ENCODE measurements at regions not wholly inside any gene's neighbourhood (a gene's known extent, or its start where the extent isn't known, plus 50 kb on each side); places are given as distances from the start of the nearest gene placed in this dataset.

DNA sequence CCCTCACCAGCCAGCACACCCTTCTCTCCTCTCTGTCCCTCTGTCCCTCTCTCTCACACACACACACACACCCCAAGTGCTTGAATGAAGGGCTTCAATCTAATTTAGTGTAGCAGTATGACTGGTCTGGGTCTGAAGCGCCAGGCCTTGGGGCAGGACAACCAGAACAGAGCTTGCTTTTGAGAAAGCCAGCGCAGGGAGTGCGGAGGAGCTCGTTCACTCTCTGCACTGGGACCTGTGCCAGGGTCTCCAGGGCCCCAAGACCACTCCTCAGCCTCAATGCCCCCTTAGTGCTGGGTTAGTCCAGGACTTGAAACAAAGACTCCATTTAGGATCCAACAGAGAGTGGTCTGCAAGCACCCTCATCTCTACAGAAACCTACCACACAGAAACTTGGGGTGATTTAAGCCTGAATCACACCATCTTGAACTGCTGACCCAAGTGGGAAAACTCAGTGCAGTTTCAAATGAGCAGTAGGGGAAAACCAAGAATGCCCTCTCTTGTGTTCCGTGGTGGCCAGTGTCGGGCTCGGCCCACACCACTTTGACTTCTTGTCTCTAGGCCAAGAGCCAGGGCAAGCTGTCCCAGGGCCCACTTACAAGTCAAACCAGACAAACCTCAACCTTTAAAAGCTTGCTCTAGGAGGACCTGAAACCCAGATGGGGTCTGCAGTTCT, 66.6 kb upstream of the WIPF1 start:
- ChIA-PET CTCF (ENCODE audit: low intra/inter-chr PET ratio) (no interaction called here), POLR2A (no interaction called here)
- Histone ChIP-seq H3K79me2 (ENCODE audit: control insufficient read depth, insufficient read depth, low read length) (no peaks in the 10 kb centered on the region), H3K9ac (ENCODE audit: insufficient read depth in 1 of 2, low read depth in 2 of 2, low read length in 2 of 2) (no peak overlapping the region), H3K4me3 (no peak overlapping the region), H3K4me2 (ENCODE audit: insufficient read depth, low read length) (no peak overlapping the region), H3K27ac (ENCODE audit: extremely low read depth, low read depth, low read length) (no peak overlapping the region), H3K27me3 (ENCODE audit: control insufficient read depth in 2 of 2, insufficient read depth in 2 of 2, low read length in 2 of 2) (peaks cover 5 to 44% of the 10 kb centered on the region in 2 experiments; a peak in 2 of 5 replicates), H4K20me1 (replicated peaks; ENCODE audit: control insufficient read depth, insufficient read depth, low read length) (no peaks in the 10 kb centered on the region), H3K4me1 (replicated peaks in 1 of 2; ENCODE audit: control insufficient read depth in 2 of 2, insufficient read depth in 2 of 2, low read length in 2 of 2) (no peaks in the 10 kb centered on the region; a peak in 1 of 5 replicates), H3K9me1 (ENCODE audit: control insufficient read depth, insufficient read depth, low read length) (no peaks in the 10 kb centered on the region), H3K36me3 (ENCODE audit: control insufficient read depth, insufficient read depth, low read length) (no peaks in the 10 kb centered on the region), H2AFZ (ENCODE audit: low read depth, low read length) (no peak overlapping the region), H3K9me3 (replicated peaks; ENCODE audit: control insufficient read depth, insufficient read depth, low read depth, low read length) (no peaks in the 10 kb centered on the region)
- no peak for DNase-seq (ENCODE audit: extremely low read depth in 1 of 4, low spot score in 3 of 4)
- no TSS peak for BruUV-seq (replicated peaks)
- ATAC-seq, result no peak
- TF ChIP-seq NFE2 (IDR thresholded peaks at IDR 0.05; ENCODE audit: low read depth), result no peak
- no peak for TF ChIP-seq FOXA1 (IDR thresholded peaks at IDR 0.05; ENCODE audit: borderline replicate concordance)
- no peak for TF ChIP-seq MCM5 (IDR thresholded peaks at IDR 0.05; ENCODE audit: low read depth)
- no peak for TF ChIP-seq ZNF830 (CRISPR knock-in tag; IDR thresholded peaks at IDR 0.05)
- intact Hi-C loops (cut with micrococcal nuclease) (no loop called here), in situ Hi-C loops (cut with MboI) (no loop called here)
- no peak for FAIRE-seq
- WGBS (ENCODE audit: insufficient coverage, low coverage, missing lambda C conversion rate), result 17% methylated on average over 7 of the region's 7 CpGs

GRCh38 chr2:174663550-174663949, 65.9 kb upstream of the WIPF1 start:
- WGBS (ENCODE audit: insufficient coverage, low coverage, missing lambda C conversion rate), result 11% methylated on average over 7 of the region's 7 CpGs
- Histone ChIP-seq H3K27me3 (ENCODE audit: control insufficient read depth in 2 of 2, insufficient read depth in 2 of 2, low read length in 2 of 2) (peaks cover 5 to 42% of the 10 kb centered on the region in 2 experiments; a peak in 2 of 5 replicates), H3K9me3 (replicated peaks; ENCODE audit: control insufficient read depth, insufficient read depth, low read depth, low read length) (no peaks in the 10 kb centered on the region), H3K9ac (ENCODE audit: insufficient read depth in 1 of 2, low read depth in 2 of 2, low read length in 2 of 2) (no peak overlapping the region), H3K4me3 (no peak overlapping the region), H2AFZ (ENCODE audit: low read depth, low read length) (no peak overlapping the region), H3K4me2 (ENCODE audit: insufficient read depth, low read length) (no peak overlapping the region), H3K9me1 (ENCODE audit: control insufficient read depth, insufficient read depth, low read length) (no peaks in the 10 kb centered on the region), H3K36me3 (ENCODE audit: control insufficient read depth, insufficient read depth, low read length) (no peaks in the 10 kb centered on the region), H3K27ac (ENCODE audit: extremely low read depth, low read depth, low read length) (no peak overlapping the region), H3K79me2 (ENCODE audit: control insufficient read depth, insufficient read depth, low read length) (no peaks in the 10 kb centered on the region), H3K4me1 (replicated peaks in 1 of 2; ENCODE audit: control insufficient read depth in 2 of 2, insufficient read depth in 2 of 2, low read length in 2 of 2) (no peaks in the 10 kb centered on the region; a peak in 1 of 5 replicates), H4K20me1 (replicated peaks; ENCODE audit: control insufficient read depth, insufficient read depth, low read length) (no peaks in the 10 kb centered on the region)
- CTCF ChIA-PET (ENCODE audit: low intra/inter-chr PET ratio), result no interaction called here
- POLR2A ChIA-PET, result no interaction called here
- ATAC-seq (no peak), FAIRE-seq (no peak), DNase-seq (ENCODE audit: extremely low read depth in 1 of 4, low spot score in 3 of 4) (no peak)
- TF ChIP-seq BRD4 (IDR thresholded peaks at IDR 0.05) (no peak), MTF1 (CRISPR knock-in tag; IDR thresholded peaks at IDR 0.05; ENCODE audit: borderline replicate concordance) (no peak)
- in situ Hi-C loops (cut with MboI) (no loop called here), intact Hi-C loops (cut with micrococcal nuclease) (no loop called here)
- no TSS peak for BruUV-seq (replicated peaks)
